Nephron progenitor cell (in vitro differentiated cells): ENCODE measurements at regions not wholly inside any gene's neighbourhood (a gene's known extent, or its start where the extent isn't known, plus 50 kb on each side); places are given as distances from the start of the nearest gene placed in this dataset.

Experiments used
- DNase-seq: peaks from one replicate; pipeline ENCODE4 v3.0.0; 2021
- H3K27ac Mint-ChIP-seq: 2 replicates; pipeline ENCODE4 v1.8.0; 2021; ENCODE audit warnings: mild to moderate bottlenecking, moderate library complexity, mixed read lengths
- H3K27me3 Mint-ChIP-seq: 2 replicates; pipeline ENCODE4 v1.8.0; 2021; ENCODE audit warnings: mild to moderate bottlenecking, low read depth, mixed read lengths; ENCODE audit not compliant: poor library complexity
- H3K36me3 Mint-ChIP-seq: 2 replicates; pipeline ENCODE4 v1.8.0; 2021; ENCODE audit warnings: low read depth, mixed read lengths
- H3K4me1 Mint-ChIP-seq: 2 replicates; pipeline ENCODE4 v1.8.0; 2021; ENCODE audit warnings: mixed read lengths
- H3K4me3 Mint-ChIP-seq: 2 replicates; pipeline ENCODE4 v1.8.0; 2021; ENCODE audit warnings: mild to moderate bottlenecking, moderate library complexity, mixed read lengths
- H3K9me3 Mint-ChIP-seq: 2 replicates; pipeline ENCODE4 v1.8.0; 2021; ENCODE audit warnings: mild to moderate bottlenecking, moderate library complexity, mixed read lengths
- CTCF ChIP-seq: fragments of 200-600 bp; sonication (generic); IDR thresholded peaks from 2 replicates; pipeline ENCODE4 v1.5.0; 2021; ENCODE audit warnings: antibody characterized with exemption

- DNase-seq, result no peak
- no peak for TF ChIP-seq CTCF
- Mint-ChIP-seq H3K4me1 (no peaks in the 10 kb centered on the region), H3K27me3 (no peaks in the 10 kb centered on the region), H3K4me3 (no peak overlapping the region), H3K36me3 (no peaks in the 10 kb centered on the region), H3K27ac (no peak overlapping the region), H3K9me3 (no peaks in the 10 kb centered on the region)
These were observed 69.4 kb upstream of the GAP43 start for GRCh38 chr3:115553796-115554486.

GRCh38 chr3:115554487-115554807 is 68.9 kb upstream of the GAP43 start:
- Mint-ChIP-seq H3K36me3 (no peaks in the 10 kb centered on the region), H3K4me1 (no peaks in the 10 kb centered on the region), H3K9me3 (no peaks in the 10 kb centered on the region), H3K27ac (no peak overlapping the region), H3K4me3 (no peak overlapping the region), H3K27me3 (no peaks in the 10 kb centered on the region)
- TF ChIP-seq CTCF, result no peak
- DNase-seq, result no peak

- DNase-seq, result no peak
- H3K4me1 Mint-ChIP-seq, result no peaks in the 10 kb centered on the region
These were observed 60.6 kb upstream of the GAP43 start for GRCh38 chr3:115562636-115563267.

GRCh38 chr3:115563984-115564383 is 59.3 kb upstream of the GAP43 start:
- Mint-ChIP-seq H3K4me1 (no peaks in the 10 kb centered on the region), H3K4me3 (no peak overlapping the region), H3K27me3 (peaks cover 4% of the 10 kb centered on the region), H3K9me3 (no peaks in the 10 kb centered on the region), H3K27ac (no peak overlapping the region), H3K36me3 (no peaks in the 10 kb centered on the region)
- no peak for DNase-seq
- TF ChIP-seq CTCF, result no peak

More at GRCh38 chr3:115562636-115563267, 60.6 kb upstream of the GAP43 start:
- no peaks in the 10 kb centered on the region for H3K36me3 Mint-ChIP-seq
- no peak for TF ChIP-seq CTCF
- H3K9me3 Mint-ChIP-seq, result no peaks in the 10 kb centered on the region
- no peak overlapping the region for H3K4me3 Mint-ChIP-seq
- no peak overlapping the region for H3K27ac Mint-ChIP-seq
- H3K27me3 Mint-ChIP-seq, result peaks cover 4% of the 10 kb centered on the region

- Mint-ChIP-seq H3K27ac (no peak overlapping the region), H3K4me3 (no peak overlapping the region), H3K4me1 (no peaks in the 10 kb centered on the region), H3K36me3 (no peaks in the 10 kb centered on the region), H3K9me3 (no peaks in the 10 kb centered on the region), H3K27me3 (no peaks in the 10 kb centered on the region)
- no peak for TF ChIP-seq CTCF
- DNase-seq, result no peak
These were observed 51.9 kb upstream of the GAP43 start for GRCh38 chr3:115571413-115571812.
